ENCODE measurements at regions not wholly inside any gene's neighbourhood (a gene's known extent, or its start where the extent isn't known, plus 50 kb on each side); places are given as distances from the start of the nearest gene placed in this dataset.

GRCh38 chr22:35192129-35192918, 65.0 kb upstream of the HMGXB4 start:
- Mint-ChIP-seq H3K36me3 (ENCODE audit: unreplicated experiment) (peaks cover 21% of the 10 kb centered on the region), H3K9me3 (ENCODE audit: unreplicated experiment) (peaks cover 10% of the 10 kb centered on the region), H3K4me3 (ENCODE audit: unreplicated experiment) (no peak overlapping the region), H3K27me3 (ENCODE audit: unreplicated experiment) (peaks cover 2% of the 10 kb centered on the region), H3K4me1 (ENCODE audit: low read depth, unreplicated experiment) (no peaks in the 10 kb centered on the region), H3K27ac (ENCODE audit: unreplicated experiment) (no peak overlapping the region)
- no peak for DNase-seq
- TF ChIP-seq CTCF (IDR thresholded peaks at IDR 0.05; ENCODE audit: partially characterized antibody, unreplicated experiment) = no peak

GRCh38 chr22:35195226-35195625, 62.1 kb upstream of the HMGXB4 start:
- no peak for DNase-seq
- H3K4me3 Mint-ChIP-seq (ENCODE audit: unreplicated experiment) = no peak overlapping the region
- TF ChIP-seq CTCF (IDR thresholded peaks at IDR 0.05; ENCODE audit: partially characterized antibody, unreplicated experiment) = no peak
- H3K9me3 Mint-ChIP-seq (ENCODE audit: unreplicated experiment) = peaks cover 8% of the 10 kb centered on the region
- no peak overlapping the region for H3K27ac Mint-ChIP-seq (ENCODE audit: unreplicated experiment)
- H3K36me3 Mint-ChIP-seq (ENCODE audit: unreplicated experiment) = peaks cover 13% of the 10 kb centered on the region
- peaks cover 2% of the 10 kb centered on the region for H3K27me3 Mint-ChIP-seq (ENCODE audit: unreplicated experiment)
- peaks cover 4% of the 10 kb centered on the region for H3K4me1 Mint-ChIP-seq (ENCODE audit: low read depth, unreplicated experiment)

- no peak overlapping the region for H3K4me3 Mint-ChIP-seq (ENCODE audit: unreplicated experiment)
- H3K36me3 Mint-ChIP-seq (ENCODE audit: unreplicated experiment) = peaks cover 11% of the 10 kb centered on the region
- H3K27me3 Mint-ChIP-seq (ENCODE audit: unreplicated experiment) = peaks cover 2% of the 10 kb centered on the region
- DNase-seq = no peak
- H3K9me3 Mint-ChIP-seq (ENCODE audit: unreplicated experiment) = peaks cover 4% of the 10 kb centered on the region
- no peak for TF ChIP-seq CTCF (IDR thresholded peaks at IDR 0.05; ENCODE audit: partially characterized antibody, unreplicated experiment)
- no peak overlapping the region for H3K27ac Mint-ChIP-seq (ENCODE audit: unreplicated experiment)
- peaks cover 4% of the 10 kb centered on the region for H3K4me1 Mint-ChIP-seq (ENCODE audit: low read depth, unreplicated experiment)
Observed at GRCh38 chr22:35195821-35196220, 61.5 kb upstream of the HMGXB4 start.

GRCh38 chr22:35197071-35197470, 60.2 kb upstream of the HMGXB4 start:
- peaks cover 8% of the 10 kb centered on the region for H3K36me3 Mint-ChIP-seq (ENCODE audit: unreplicated experiment)

More at GRCh38 chr22:35197071-35197470, 60.2 kb upstream of the HMGXB4 start:
- no peak for TF ChIP-seq CTCF (IDR thresholded peaks at IDR 0.05; ENCODE audit: partially characterized antibody, unreplicated experiment)
- Mint-ChIP-seq H3K27ac (ENCODE audit: unreplicated experiment) (no peak overlapping the region), H3K9me3 (ENCODE audit: unreplicated experiment) (no peaks in the 10 kb centered on the region), H3K4me3 (ENCODE audit: unreplicated experiment) (no peak overlapping the region), H3K4me1 (ENCODE audit: low read depth, unreplicated experiment) (peaks cover 4% of the 10 kb centered on the region), H3K27me3 (ENCODE audit: unreplicated experiment) (peaks cover 2% of the 10 kb centered on the region)
- DNase-seq = no peak
